ENCODE measurements at regions not wholly inside any gene's neighbourhood (a gene's known extent, or its start where the extent isn't known, plus 50 kb on each side); places are given as distances from the start of the nearest gene placed in this dataset.

DNA sequence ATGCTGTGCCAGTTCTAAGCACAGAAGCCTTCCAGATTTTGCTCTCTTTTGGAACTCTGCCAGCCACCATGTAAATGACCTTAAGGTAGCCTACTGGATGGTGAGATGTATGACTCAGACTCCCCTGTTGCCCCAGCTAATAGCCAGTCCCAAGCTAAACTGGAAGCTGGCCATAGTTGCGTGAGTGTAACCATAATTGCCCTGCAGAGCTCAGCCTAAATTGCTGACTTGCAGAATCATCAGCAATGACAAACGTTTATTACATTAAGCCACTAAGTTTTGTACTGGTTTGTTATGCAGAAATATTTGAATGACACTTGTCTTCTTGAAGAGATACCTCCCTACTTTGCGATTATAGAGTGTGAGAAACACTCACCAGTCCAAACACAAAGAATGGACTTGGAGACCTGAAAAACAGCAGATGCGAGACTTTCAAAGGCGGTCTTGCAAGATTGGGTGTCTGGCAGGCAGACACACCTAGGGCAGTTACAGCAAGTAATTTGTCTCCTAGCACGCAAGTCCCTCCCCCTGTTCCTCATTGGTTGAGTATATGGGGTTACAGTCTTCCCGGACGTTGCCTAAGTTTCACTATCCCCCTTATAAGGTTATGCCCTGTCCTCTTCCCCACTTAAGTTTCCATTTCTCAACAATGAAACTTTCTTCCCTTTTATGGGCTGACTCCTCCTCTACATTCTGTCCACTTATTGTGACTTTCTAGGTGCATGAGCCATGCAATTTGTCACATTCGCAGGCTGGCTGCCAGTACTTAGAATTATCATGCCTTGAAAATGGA, 83.6 kb upstream of the XCR1 start:
- H3K4me3 ChIP-seq (replicated peaks; ENCODE audit: low read depth, low read length) = no peak overlapping the region
- TF ChIP-seq, protein P1, sequence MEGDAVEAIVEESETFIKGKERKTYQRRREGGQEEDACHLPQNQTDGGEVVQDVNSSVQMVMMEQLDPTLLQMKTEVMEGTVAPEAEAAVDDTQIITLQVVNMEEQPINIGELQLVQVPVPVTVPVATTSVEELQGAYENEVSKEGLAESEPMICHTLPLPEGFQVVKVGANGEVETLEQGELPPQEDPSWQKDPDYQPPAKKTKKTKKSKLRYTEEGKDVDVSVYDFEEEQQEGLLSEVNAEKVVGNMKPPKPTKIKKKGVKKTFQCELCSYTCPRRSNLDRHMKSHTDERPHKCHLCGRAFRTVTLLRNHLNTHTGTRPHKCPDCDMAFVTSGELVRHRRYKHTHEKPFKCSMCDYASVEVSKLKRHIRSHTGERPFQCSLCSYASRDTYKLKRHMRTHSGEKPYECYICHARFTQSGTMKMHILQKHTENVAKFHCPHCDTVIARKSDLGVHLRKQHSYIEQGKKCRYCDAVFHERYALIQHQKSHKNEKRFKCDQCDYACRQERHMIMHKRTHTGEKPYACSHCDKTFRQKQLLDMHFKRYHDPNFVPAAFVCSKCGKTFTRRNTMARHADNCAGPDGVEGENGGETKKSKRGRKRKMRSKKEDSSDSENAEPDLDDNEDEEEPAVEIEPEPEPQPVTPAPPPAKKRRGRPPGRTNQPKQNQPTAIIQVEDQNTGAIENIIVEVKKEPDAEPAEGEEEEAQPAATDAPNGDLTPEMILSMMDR (IDR thresholded peaks at IDR 0.05; ENCODE audit: low read depth, low read length, missing control alignments) = no peak
- peak; percentile 72 for DNase-seq (ENCODE audit: extremely low read depth, low read depth)

DNA sequence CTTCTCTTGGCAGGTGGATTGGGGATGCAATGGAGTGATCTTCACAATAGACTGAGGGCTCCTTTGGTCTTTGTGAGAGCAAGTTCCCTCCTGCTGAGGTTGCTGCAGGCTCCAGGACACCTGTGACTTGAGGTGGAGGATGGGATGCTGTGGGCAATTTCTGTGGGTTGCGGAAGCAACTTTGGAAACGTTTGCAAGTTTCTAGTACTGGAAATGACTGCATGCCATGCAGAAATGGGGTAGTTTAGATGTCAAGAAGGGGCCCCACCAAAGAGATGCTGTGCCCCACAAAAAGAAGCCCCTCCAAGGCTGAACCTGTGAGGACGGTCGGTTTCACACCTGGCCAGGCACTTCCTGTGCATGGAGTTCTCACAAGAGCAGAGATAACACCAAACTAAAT, 80.4 kb upstream of the XCR1 start:
- no peak overlapping the region for H3K4me3 ChIP-seq (replicated peaks; ENCODE audit: low read depth, low read length)
- no peak for DNase-seq (ENCODE audit: extremely low read depth, low read depth)
- TF ChIP-seq, protein P1 (IDR thresholded peaks at IDR 0.05; ENCODE audit: low read depth, low read length, missing control alignments) = no peak

DNA sequence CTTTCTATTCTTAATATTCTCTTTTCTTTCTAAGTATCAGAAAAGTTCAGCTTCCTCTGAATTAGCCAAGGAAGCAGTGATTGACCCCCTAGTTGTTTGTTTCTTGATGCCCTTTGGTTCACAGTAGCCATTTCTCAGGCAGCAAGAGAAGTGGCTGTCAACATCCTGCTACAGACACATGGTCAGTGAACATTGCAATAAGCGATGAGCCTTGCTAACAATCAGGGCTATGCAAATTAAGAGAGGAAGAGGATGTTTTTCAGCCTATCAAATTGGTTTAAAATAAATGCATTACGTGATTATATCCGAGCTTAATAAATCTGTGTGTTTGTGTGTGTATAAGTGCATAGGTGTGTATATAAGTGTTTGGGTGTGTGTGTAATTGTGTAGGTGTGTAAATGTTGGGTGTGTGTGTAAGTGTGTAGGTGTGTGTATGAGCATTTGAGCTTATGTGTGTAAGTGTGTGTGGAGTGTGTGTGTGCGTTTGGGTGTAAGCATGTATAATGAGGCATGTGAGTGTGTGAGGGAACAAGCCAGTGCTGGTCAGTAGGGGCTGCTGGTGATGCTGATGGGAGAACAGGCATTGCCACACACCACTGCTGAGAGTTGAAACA, 78.1 kb upstream of the XCR1 start:
- no peak for DNase-seq (ENCODE audit: extremely low read depth, low read depth)

DNA sequence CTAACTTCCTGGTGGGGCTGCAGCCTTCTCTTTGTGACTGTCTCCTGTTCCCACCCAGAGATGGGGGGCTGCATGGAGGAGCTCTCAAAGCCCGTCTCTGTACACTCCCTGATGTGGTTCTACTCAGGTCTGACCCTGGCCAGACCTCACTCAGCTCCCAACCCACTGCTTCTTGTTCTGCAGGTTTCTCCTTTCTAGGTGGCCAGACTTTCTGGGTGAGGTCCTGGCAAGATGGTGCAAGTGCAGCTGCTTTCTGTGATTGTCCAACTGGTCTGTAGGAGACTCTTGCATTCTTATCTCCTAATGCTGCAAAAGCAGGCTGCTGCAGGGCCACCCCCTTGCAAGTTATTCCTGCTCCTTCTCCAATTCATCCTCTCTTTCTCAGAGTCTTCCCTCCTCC, 77.4 kb upstream of the XCR1 start:
- TF ChIP-seq, protein P1 (IDR thresholded peaks at IDR 0.05; ENCODE audit: low read depth, low read length, missing control alignments) = no peak
- no peak overlapping the region for H3K4me3 ChIP-seq (replicated peaks; ENCODE audit: low read depth, low read length)
- DNase-seq (ENCODE audit: extremely low read depth, low read depth) = no peak

More for the DNA sequence above, 78.1 kb upstream of the XCR1 start:
- H3K4me3 ChIP-seq (replicated peaks; ENCODE audit: low read depth, low read length) = no peak overlapping the region
- TF ChIP-seq, protein P1 (IDR thresholded peaks at IDR 0.05; ENCODE audit: low read depth, low read length, missing control alignments) = no peak

DNA sequence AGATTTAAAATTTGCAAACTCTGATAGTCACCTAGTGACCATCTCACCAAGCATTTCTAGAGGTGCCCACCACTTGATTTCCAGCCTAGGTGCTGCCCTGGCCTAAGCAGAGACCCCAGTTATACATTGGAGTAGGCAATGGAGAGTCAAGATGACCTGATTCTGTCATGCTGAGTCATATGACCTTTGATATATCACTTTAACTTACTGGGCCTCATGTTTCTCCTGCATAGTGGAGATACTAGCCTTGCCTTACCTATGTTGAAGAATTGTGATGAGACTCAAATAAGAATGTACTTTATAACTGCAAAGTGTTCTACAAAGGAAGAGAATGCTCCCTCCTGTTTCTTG, 75.5 kb upstream of the XCR1 start:
- no peak for DNase-seq (ENCODE audit: extremely low read depth, low read depth)
- TF ChIP-seq, protein P1 (IDR thresholded peaks at IDR 0.05; ENCODE audit: low read depth, low read length, missing control alignments) = no peak
- no peak overlapping the region for H3K4me3 ChIP-seq (replicated peaks; ENCODE audit: low read depth, low read length)

DNA sequence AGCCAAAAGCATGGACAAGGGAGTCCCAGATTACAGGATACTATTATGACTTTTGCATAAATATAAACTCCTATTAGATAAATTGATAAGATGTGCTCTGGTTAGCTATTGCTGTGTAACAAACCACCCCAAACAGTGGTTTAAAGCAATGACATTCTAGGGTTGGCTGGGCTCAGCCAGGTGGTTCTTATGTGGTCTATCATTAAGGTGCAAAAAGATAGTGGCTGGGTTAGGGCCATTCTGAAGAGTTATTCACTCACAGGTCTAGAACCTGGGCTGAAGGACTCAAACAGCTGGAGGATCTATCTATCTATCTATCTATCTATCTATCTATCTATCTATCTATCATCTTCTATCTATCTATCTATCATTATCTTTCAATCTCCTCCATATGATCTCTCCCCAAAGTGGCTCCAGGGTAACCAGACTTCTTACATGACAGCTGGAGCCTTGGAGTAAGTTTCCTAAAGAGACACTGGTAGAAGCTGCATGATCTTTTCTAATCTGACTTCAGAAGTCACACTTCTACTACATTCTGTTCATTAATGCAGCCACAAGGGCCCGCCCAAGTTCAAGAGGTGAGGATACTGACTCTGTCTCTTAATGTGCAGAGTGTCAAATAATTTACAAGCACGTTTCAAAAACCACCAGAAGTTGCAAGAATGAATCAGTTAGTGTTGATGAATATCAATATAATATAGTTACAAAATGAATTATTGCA, 74.9 kb upstream of the XCR1 start:
- no peak overlapping the region for H3K4me3 ChIP-seq (replicated peaks; ENCODE audit: low read depth, low read length)
- TF ChIP-seq, protein P1 (IDR thresholded peaks at IDR 0.05; ENCODE audit: low read depth, low read length, missing control alignments) = no peak
- no peak for DNase-seq (ENCODE audit: extremely low read depth, low read depth)

Measured in HFF-Myc (cell line).